Adrenal gland (tissue), 5 donors: ENCODE measurements at regions not wholly inside any gene's neighbourhood (a gene's known extent, or its start where the extent isn't known, plus 50 kb on each side); places are given as distances from the start of the nearest gene placed in this dataset.

Experiments
- POLR2A ChIP-seq, 2 donors: fragments of 450-650 bp; IDR thresholded peaks; one replicate each; pipeline ENCODE4 v1.6.1; 2017; ENCODE audit warnings: antibody characterized with exemption in 2 of 2, mild to moderate bottlenecking in 2 of 2, moderate library complexity in 1 of 2
- TF ChIP-seq, protein P1 (sequence below), 6 experiments: fragments of 450-650 bp in 4 of 6; fragments of 200-600 bp in 2 of 6; sonication (generic) in 1 of 6; IDR thresholded peaks; 1 replicate in 5 of 6; 2 replicates in 1 of 6; pipeline versions ENCODE4 v1.5.1 to v1.8.0; 2016 to 2021; ENCODE audit warnings: antibody characterized with exemption in 6 of 6, mild to moderate bottlenecking in 2 of 6, moderate library complexity in 1 of 6
- donor health status: DM: no; HTN: no; CAD: no.

- TF ChIP-seq POLR2A (IDR thresholded peaks at IDR 0.05), result no peak
- TF ChIP-seq, protein P1, sequence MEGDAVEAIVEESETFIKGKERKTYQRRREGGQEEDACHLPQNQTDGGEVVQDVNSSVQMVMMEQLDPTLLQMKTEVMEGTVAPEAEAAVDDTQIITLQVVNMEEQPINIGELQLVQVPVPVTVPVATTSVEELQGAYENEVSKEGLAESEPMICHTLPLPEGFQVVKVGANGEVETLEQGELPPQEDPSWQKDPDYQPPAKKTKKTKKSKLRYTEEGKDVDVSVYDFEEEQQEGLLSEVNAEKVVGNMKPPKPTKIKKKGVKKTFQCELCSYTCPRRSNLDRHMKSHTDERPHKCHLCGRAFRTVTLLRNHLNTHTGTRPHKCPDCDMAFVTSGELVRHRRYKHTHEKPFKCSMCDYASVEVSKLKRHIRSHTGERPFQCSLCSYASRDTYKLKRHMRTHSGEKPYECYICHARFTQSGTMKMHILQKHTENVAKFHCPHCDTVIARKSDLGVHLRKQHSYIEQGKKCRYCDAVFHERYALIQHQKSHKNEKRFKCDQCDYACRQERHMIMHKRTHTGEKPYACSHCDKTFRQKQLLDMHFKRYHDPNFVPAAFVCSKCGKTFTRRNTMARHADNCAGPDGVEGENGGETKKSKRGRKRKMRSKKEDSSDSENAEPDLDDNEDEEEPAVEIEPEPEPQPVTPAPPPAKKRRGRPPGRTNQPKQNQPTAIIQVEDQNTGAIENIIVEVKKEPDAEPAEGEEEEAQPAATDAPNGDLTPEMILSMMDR (IDR thresholded peaks at IDR 0.05), result no peak
Measured at GRCh38 chr6:87917886-87918285, 129.8 kb upstream of the SPACA1 start.
